Adrenal gland (tissue), 5 donors: ENCODE measurements at regions not wholly inside any gene's neighbourhood (a gene's known extent, or its start where the extent isn't known, plus 50 kb on each side); places are given as distances from the start of the nearest gene placed in this dataset.

Source experiments
- CTCF ChIP-seq, 6 experiments: fragments of 450-650 bp in 4 of 6; fragments of 200-600 bp in 2 of 6; sonication (generic) in 1 of 6; IDR thresholded peaks; 1 replicate in 5 of 6; 2 replicates in 1 of 6; pipeline versions ENCODE4 v1.5.1 to v1.8.0; 2016 to 2021; ENCODE audit warnings: antibody characterized with exemption in 6 of 6, mild to moderate bottlenecking in 2 of 6, moderate library complexity in 1 of 6
- POLR2A ChIP-seq, 2 donors: fragments of 450-650 bp; IDR thresholded peaks; one replicate each; pipeline ENCODE4 v1.6.1; 2017; ENCODE audit warnings: antibody characterized with exemption in 2 of 2, mild to moderate bottlenecking in 2 of 2, moderate library complexity in 1 of 2
- donor health status: DM: no; HTN: no; CAD: no.

GRCh38 chr2:156125018-156125417 is 207.5 kb downstream of the NR4A2 start:
- TF ChIP-seq CTCF (IDR thresholded peaks at IDR 0.05) (no peak), POLR2A (IDR thresholded peaks at IDR 0.05) (no peak)
